HG02943 (cell line): ENCODE measurements at regions not wholly inside any gene's neighbourhood (a gene's known extent, or its start where the extent isn't known, plus 50 kb on each side); places are given as distances from the start of the nearest gene placed in this dataset.
"Not testable (repeated sequence)": the region's sequence is repeated elsewhere in the genome, so short reads cannot be mapped to it uniquely, and the experiment has no call there.

Source experiments
- ATAC-seq: cut with Tn5 transposase; IDR thresholded peaks from one replicate; pipeline ENCODE4 v1.9.1; 2021; ENCODE audit warnings: mild to moderate bottlenecking, low read depth, moderate library complexity; ENCODE audit not compliant: unreplicated experiment

- not testable (repeated sequence) for ATAC-seq
Measured at GRCh38 chr2:129570812-129571211, 408.7 kb upstream of the RAB6C start.

- ATAC-seq = no peak
Measured at GRCh38 chr2:129575431-129575830, 404.0 kb upstream of the RAB6C start.

- no peak for ATAC-seq
Measured at GRCh38 chr2:129575880-129576279, 403.6 kb upstream of the RAB6C start.

- ATAC-seq = no peak
Measured at GRCh38 chr2:129580001-129580400, 399.5 kb upstream of the RAB6C start.

DNA sequence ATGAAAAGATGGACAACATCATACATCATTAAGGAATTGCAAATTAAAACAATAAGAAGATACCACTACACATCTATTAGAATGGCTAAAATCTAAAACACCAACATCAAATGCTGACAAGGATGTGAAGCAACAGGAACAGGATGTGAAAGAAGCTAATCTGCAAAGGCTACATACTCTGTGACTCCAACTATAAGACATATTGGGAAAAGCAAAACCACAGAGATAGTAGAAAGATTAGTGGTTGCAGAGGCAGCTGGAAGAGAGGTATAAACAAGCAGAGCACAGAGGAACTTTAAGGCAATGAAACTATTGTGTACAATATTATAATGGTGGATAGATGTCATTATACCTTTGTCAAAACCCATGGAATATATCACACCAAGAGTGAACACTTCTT, 393.7 kb upstream of the RAB6C start:
- ATAC-seq = no peak

DNA sequence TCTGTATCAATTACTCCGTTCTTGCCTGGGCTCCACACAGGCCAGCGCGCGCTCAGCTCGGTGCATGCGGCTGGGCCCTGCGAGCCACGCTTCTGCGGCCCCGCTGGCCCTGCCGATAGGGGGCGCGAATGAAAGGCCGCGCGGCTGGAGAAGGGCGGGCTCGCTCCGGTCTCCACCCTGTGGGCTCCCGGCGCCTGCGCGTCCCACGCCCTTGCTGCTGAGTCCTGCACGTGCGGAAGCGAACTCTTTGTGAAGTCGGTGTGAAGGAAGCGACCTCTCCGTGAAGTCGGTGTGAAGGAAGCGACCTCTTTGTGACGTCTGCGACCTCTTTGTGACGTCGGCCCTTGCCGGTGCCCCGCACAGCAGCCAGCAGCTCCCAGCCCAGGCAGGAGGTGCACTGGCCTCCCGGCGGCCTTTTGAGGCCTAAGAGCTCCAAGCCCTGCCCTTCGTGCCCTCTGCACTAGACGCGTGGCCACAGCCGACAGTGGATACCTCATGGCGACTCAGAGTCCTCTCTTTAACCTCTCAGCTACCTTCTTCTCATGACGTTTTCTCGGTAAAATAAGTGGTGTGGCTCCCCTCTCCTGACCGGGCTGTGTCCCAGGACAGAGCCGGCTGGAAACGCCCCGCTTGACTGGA, 391.9 kb upstream of the RAB6C start:
- no peak for ATAC-seq

DNA sequence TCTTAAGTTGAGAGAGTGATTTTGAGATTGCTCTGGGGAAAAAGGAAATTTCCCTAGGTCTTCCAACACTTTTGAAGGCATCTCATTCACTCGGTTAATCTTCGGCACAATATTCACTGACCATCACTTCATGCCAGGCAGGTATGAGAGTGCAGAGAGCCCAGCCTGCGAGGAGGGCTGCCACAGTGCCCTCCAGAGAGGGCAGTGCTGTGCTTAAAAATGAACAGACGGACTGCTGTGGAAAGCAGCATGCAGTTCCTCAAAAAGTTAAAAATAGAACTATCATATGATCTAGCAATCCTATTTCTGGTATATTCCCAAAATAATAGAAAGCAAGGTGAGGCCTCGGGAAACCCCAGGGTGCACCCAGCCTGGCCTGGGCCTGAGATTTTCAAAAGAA, 374.9 kb upstream of the RAB6C start:
- no peak for ATAC-seq

DNA sequence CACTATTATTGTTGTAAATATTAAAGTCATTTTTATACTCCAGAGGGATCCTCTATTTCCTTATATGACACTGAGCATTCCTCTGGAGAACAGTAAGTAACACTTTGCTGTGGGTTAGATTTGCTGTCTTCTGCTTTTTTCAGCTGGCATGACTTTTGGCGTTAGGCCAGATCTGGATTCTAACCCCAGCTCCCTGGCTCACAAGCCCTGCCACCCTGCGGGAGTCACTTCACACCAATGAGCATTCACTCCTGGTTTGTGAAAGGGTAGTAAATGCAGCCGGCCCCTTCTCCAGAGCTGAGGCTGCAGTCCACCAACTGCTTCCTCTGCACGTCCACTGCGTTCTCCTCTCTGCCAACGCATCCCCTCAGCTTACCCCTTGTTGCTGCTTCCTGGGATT, 373.8 kb upstream of the RAB6C start:
- ATAC-seq = no peak

DNA sequence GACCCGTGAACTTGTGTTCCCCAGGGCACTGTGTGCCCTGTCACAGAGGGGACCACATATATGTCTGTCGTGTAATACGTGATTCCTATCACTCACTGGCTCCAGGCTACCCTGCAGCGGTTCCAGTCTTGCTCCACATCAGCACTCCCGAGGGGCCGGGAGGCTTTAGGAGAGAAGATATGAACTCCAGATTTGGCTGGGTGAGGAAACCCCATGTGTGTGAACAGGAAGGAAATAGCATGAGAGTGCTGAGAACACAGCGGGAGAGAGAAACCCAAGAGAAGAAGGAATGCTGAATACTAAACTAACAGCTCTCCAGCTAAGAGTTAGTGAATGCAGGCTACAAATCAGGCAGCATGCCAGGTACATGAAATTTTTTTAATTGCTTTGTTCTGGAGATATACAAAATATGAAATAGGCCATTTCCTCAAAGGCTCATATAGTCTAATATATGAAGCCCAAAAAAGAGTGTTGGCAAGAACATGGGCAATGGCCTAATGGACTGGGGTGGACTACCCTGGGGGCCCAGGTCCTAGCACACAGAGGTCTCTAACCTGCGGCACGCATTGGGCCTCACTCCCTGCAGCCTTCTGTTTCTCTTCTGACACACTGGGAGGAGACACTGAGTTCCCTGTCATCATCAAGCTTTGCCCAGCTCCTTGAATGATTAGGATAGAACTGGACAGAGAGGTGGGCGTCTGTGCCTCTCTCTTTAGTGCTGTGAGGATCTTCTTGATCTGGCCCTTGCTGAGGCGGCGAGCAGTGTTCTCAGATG, 372.8 kb upstream of the RAB6C start:
- ATAC-seq = no peak

GRCh38 chr2:129609224-129609623, 370.2 kb upstream of the RAB6C start:
- no peak for ATAC-seq

- ATAC-seq = no peak
Measured at GRCh38 chr2:129610766-129611165, 368.7 kb upstream of the RAB6C start.

GRCh38 chr2:129611471-129611870, 368.0 kb upstream of the RAB6C start:
- no peak for ATAC-seq

DNA sequence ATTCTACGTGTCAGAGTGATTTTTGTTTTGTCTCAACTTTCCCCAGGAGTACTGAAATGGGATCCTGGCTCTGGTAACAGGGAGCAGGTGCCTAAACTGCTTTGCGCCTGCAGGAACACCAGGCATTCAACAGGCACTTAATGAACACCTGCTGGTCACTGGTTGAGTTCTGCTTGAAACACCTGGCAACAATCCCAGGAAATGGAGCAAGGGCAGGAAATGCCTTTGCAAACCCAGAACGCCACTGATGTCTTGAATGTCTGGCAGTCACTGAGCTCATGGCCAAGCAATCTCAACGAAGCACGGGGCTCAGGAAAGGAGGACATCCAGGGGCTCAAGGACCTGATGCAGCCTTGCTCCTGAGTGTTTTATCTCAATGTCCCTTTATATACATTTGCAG, 360.0 kb upstream of the RAB6C start:
- ATAC-seq = no peak

DNA sequence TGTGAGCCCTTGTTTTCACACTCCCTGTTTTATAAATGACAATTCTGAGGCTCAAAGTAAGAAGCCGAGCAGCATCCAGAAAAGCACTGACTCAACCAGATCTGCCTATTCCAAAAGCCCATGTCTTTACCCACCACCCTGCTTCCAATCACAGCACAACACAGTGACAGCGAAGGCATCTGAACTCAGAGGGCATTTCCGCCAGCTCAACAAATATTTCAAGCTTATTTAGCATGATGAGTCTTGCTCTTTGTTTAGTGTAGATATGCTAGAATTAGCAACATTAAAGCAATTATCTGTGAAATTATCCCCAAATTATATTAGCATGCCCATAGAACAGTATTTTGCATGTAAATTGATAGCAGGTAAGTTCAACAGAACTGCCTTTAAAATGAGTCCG, 359.1 kb upstream of the RAB6C start:
- ATAC-seq = no peak

- ATAC-seq = no peak
Measured at GRCh38 chr2:129623783-129624182, 355.7 kb upstream of the RAB6C start.

- ATAC-seq = no peak
Measured at GRCh38 chr2:129627437-129627836, 352.0 kb upstream of the RAB6C start.

GRCh38 chr2:129636692-129637091, 342.8 kb upstream of the RAB6C start:
- ATAC-seq = no peak

DNA sequence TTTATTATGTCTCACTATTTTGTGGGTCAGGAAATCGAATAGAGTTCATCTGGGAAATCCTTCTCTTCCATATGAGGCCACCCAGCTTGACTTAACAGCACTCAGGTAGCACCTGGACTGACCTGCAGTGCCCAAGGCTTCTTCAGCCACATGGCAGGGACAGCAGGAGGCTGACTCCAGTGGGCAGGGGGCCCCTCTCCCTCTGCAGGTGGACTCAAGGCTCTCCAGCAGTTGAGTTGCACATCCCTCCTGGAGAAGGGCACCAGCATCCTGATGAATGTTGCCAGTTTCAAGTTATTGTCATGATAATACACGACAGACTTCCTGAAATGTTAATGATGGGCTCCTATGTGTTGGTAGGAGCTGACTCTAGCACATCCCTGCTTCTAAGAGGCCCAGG, 338.1 kb upstream of the RAB6C start:
- ATAC-seq = no peak

DNA sequence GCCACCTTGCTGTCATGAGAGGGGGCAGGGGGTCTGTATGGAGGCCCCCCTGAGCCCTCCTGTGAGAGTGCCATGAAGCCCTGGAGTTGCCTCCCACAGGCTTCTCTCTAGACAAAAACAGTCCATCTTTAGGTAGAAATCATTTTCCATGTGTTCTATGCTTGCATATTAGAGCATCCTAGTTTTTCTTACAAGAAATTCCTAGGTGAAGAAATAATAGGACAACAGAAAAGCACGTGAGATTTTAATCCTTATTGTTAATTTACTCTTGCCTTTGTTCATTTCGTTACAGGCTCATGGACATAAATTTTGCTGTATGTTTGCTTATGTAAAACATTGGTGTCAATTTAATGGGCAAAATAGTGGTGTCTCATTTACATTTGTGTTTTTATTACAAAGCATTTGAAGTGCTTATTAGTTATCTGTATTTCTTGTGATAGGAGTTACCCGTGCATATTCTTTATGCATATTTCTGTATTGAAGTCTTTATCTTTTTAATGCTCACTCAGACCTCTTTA, 336.9 kb upstream of the RAB6C start:
- no peak for ATAC-seq

- ATAC-seq = no peak
Measured at GRCh38 chr2:129645335-129645734, 334.1 kb upstream of the RAB6C start.

DNA sequence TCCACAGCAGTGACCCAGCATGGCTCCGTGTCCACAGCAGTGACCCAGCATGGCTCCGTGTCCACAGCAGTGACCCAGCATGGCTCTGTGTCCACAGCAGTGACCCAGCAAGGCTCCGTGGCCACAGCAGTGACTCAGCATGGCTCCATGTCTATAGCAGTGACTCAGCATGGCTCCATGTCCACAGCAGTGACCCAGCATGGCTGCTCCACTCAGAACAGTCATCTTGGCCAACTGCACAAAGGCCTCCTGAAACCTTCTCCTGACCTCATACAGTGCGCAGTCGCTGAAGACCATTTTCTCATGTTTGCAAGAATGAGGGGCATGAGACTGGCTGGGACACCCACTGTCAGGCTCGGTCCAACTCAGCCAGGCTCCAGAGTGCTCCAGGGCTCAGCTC, 333.4 kb upstream of the RAB6C start:
- ATAC-seq = no peak

GRCh38 chr2:129653246-129653645, 326.2 kb upstream of the RAB6C start:
- no peak for ATAC-seq
